ENCODE measurements at regions not wholly inside any gene's neighbourhood (a gene's known extent, or its start where the extent isn't known, plus 50 kb on each side); places are given as distances from the start of the nearest gene placed in this dataset.

DNA sequence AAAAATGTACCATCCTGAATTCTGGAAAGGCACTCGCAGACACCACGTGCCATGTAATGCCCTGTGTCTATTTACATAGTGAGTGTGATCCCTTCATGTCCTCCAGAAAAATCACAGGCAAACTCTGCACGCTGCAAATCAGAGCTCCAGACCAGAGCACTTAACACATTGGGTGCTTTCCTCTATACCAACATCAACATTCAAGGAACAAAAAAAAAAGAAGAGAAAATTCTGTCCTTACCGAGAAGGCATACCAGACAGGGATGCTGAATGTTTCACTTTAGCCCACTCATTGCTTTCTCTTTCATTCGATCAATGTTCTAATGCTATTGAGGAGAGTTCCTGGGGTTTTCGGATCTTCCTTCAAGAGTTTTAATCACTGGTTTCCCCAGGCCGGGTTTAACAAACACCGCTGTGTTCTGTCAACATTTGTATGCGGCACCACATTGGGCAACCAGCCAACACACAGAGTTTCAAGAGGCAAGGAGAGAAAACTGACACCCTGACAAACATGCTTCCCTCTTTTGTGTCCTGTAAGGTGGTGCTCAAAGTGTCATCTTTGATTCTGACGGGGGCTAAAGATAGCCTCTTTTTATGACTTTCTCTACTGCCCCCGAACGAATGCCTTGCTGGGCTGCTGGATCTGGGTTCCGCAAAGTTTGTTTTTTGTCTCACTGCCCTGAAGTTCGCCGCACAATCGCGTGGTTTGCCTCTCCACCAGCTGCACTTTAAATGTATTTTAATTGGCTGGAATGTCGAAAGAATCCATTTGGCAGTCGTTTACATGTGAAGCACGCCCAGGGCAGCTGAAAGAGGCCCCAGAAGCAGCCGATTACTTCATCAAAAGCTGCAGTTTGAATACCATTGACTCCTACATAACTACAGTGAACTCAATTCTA lies 106.4 kb upstream of the NCKAP5 start:
- Histone ChIP-seq H3K36me3 (ENCODE audit: insufficient read depth, low read length) (no peaks in the 10 kb centered on the region; the same call in 1 of the 2 replicates), H3K9me3 (ENCODE audit: insufficient read depth, low read depth, low read length) (no peaks in the 10 kb centered on the region), H3K27me3 (ENCODE audit: insufficient read depth, low read length, poor library complexity, severe bottlenecking) (no peaks in the 10 kb centered on the region), H3K79me2 (ENCODE audit: insufficient read depth, low read length) (no peaks in the 10 kb centered on the region), H3K4me3 (ENCODE audit: low read length, poor library complexity, severe bottlenecking) (no peak overlapping the region), H4K20me1 (ENCODE audit: insufficient read depth, low read length, poor library complexity, severe bottlenecking) (no peaks in the 10 kb centered on the region), H3K9me2 (replicated peaks; ENCODE audit: low read depth, low read length) (no peaks in the 10 kb centered on the region), H3K4me2 (ENCODE audit: low read depth, low read length, poor library complexity, severe bottlenecking) (no peak overlapping the region), H3K4me1 (ENCODE audit: insufficient read depth, low read length, poor library complexity, severe bottlenecking) (no peaks in the 10 kb centered on the region), H2AFZ (ENCODE audit: low read length) (no peak overlapping the region), H3F3A (ENCODE audit: low read depth) (no peaks in the 10 kb centered on the region), H3K9ac (ENCODE audit: low read depth, low read length, poor library complexity, severe bottlenecking) (no peak overlapping the region)
- TF ChIP-seq EZH2phosphoT487 (IDR thresholded peaks at IDR 0.05; ENCODE audit: borderline replicate concordance): no peak
- TF ChIP-seq, protein P1, sequence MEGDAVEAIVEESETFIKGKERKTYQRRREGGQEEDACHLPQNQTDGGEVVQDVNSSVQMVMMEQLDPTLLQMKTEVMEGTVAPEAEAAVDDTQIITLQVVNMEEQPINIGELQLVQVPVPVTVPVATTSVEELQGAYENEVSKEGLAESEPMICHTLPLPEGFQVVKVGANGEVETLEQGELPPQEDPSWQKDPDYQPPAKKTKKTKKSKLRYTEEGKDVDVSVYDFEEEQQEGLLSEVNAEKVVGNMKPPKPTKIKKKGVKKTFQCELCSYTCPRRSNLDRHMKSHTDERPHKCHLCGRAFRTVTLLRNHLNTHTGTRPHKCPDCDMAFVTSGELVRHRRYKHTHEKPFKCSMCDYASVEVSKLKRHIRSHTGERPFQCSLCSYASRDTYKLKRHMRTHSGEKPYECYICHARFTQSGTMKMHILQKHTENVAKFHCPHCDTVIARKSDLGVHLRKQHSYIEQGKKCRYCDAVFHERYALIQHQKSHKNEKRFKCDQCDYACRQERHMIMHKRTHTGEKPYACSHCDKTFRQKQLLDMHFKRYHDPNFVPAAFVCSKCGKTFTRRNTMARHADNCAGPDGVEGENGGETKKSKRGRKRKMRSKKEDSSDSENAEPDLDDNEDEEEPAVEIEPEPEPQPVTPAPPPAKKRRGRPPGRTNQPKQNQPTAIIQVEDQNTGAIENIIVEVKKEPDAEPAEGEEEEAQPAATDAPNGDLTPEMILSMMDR (conservative IDR thresholded peaks at IDR 0.05; ENCODE audit: low read length): no peak

DNA sequence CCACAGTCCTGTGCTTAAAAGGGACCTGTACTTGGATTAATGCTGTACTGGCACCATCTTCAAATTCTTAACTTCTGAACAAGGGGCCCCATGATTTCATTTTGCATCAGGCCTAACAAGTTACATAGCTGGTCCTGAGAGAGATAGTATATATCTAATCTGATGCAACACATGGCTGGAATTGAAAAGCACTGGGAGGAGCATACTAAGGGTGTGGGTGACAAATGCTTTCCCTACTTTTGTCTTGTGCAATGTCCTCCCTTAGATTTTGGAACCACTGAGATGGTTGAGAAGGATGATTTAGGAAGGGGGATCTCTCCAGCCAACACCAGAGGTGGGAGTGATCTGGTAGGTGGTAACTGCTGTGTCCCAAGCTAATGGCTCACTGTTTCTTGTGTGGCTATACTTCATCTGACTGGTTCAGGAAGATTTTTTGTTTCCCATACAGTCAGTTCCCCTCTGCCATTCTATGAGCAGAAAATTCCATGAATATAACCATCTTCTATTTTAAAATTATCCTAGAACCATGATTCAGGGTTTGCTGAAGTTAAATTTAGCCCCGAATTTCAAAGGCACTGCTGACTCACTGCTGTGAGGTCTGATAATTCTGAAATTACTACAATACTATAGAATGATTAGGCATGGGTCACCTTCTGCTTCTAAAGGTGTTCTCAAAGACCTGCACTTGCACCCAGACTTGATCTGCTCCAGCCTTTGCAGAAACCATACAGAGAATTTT lies 108.3 kb upstream of the NCKAP5 start:
- no peaks in the 10 kb centered on the region for H3K4me1 ChIP-seq (ENCODE audit: insufficient read depth, low read length, poor library complexity, severe bottlenecking)
- H3K9me3 ChIP-seq (ENCODE audit: insufficient read depth, low read depth, low read length): no peaks in the 10 kb centered on the region
- H3K36me3 ChIP-seq (ENCODE audit: insufficient read depth, low read length): no peaks in the 10 kb centered on the region
- H4K20me1 ChIP-seq (ENCODE audit: insufficient read depth, low read length, poor library complexity, severe bottlenecking): no peaks in the 10 kb centered on the region
- no peak overlapping the region for H3K4me3 ChIP-seq (ENCODE audit: low read length, poor library complexity, severe bottlenecking)
- no peaks in the 10 kb centered on the region for H3K9me2 ChIP-seq (replicated peaks; ENCODE audit: low read depth, low read length)
- no peaks in the 10 kb centered on the region for H3K27me3 ChIP-seq (ENCODE audit: insufficient read depth, low read length, poor library complexity, severe bottlenecking)
- no peak overlapping the region for H3K4me2 ChIP-seq (ENCODE audit: low read depth, low read length, poor library complexity, severe bottlenecking)
- TF ChIP-seq EZH2phosphoT487 (IDR thresholded peaks at IDR 0.05; ENCODE audit: borderline replicate concordance): no peak
- TF ChIP-seq, protein P1 (conservative IDR thresholded peaks at IDR 0.05; ENCODE audit: low read length): no peak
- H3K9ac ChIP-seq (ENCODE audit: low read depth, low read length, poor library complexity, severe bottlenecking): no peak overlapping the region
- H3K79me2 ChIP-seq (ENCODE audit: insufficient read depth, low read length): no peaks in the 10 kb centered on the region
- H3F3A ChIP-seq (ENCODE audit: low read depth): no peaks in the 10 kb centered on the region
- H2AFZ ChIP-seq (ENCODE audit: low read length): no peak overlapping the region

DNA sequence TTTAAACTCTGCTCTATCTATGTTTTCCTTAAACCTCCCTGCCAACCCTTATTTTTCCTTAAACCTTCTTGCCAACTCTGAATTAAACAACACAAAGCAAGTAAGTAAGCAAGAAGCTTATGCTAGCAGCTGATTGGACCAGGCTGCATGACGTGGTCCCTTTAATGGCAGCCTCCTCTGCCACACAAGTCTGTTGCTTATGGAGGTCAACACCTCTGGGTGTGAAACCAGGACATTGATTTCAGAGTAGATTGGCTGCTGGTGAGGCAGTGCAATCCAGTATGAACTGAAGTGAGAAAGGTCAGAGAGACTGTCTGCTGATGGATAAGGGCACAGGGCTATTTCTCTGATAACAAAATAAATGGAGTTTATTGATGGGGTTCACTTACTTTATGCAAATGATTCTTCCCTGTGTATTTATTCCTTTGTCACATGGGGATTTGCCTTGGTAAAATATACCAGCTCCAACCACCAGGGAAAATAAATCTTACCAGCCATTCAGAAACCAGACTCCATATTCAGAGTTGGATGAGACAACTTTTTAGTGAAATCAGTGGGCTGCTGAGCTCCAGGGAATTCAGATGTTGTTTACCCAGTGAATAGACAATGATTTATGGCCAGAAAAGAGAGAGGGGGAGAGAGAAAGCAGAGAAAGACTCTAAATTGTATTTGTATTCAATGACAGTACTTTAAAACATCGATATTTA lies 112.2 kb upstream of the NCKAP5 start:
- no peaks in the 10 kb centered on the region for H3K9me3 ChIP-seq (ENCODE audit: insufficient read depth, low read depth, low read length)
- H3K4me3 ChIP-seq (ENCODE audit: low read length, poor library complexity, severe bottlenecking): no peak overlapping the region
- H3F3A ChIP-seq (ENCODE audit: low read depth): no peaks in the 10 kb centered on the region
- TF ChIP-seq, protein P1 (conservative IDR thresholded peaks at IDR 0.05; ENCODE audit: low read length): no peak
- no peak for TF ChIP-seq EZH2phosphoT487 (IDR thresholded peaks at IDR 0.05; ENCODE audit: borderline replicate concordance)
- no peak overlapping the region for H2AFZ ChIP-seq (ENCODE audit: low read length)
- no peaks in the 10 kb centered on the region for H3K79me2 ChIP-seq (ENCODE audit: insufficient read depth, low read length)
- H3K4me2 ChIP-seq (ENCODE audit: low read depth, low read length, poor library complexity, severe bottlenecking): no peak overlapping the region
- H4K20me1 ChIP-seq (ENCODE audit: insufficient read depth, low read length, poor library complexity, severe bottlenecking): no peaks in the 10 kb centered on the region
- no peaks in the 10 kb centered on the region for H3K27me3 ChIP-seq (ENCODE audit: insufficient read depth, low read length, poor library complexity, severe bottlenecking)
- no peaks in the 10 kb centered on the region for H3K4me1 ChIP-seq (ENCODE audit: insufficient read depth, low read length, poor library complexity, severe bottlenecking)
- no peaks in the 10 kb centered on the region for H3K36me3 ChIP-seq (ENCODE audit: insufficient read depth, low read length)
- no peaks in the 10 kb centered on the region for H3K9me2 ChIP-seq (replicated peaks; ENCODE audit: low read depth, low read length)
- H3K9ac ChIP-seq (ENCODE audit: low read depth, low read length, poor library complexity, severe bottlenecking): no peak overlapping the region

Measured in Loucy (cell line).